Nephron (organoid): ENCODE measurements at regions not wholly inside any gene's neighbourhood (a gene's known extent, or its start where the extent isn't known, plus 50 kb on each side); places are given as distances from the start of the nearest gene placed in this dataset.

ENCODE experiments used
- H3K27ac Mint-ChIP-seq, 3 experiments: 2 replicates each; pipeline ENCODE4 v1.8.0; 2020; ENCODE audit warnings: mixed read lengths in 3 of 3, mild to moderate bottlenecking in 2 of 3, moderate library complexity in 1 of 3
- H3K27me3 Mint-ChIP-seq: 2 replicates; pipeline ENCODE4 v1.8.0; 2021; ENCODE audit warnings: low read depth, mild to moderate bottlenecking, moderate library complexity, mixed read lengths
- H3K36me3 Mint-ChIP-seq: 2 replicates; pipeline ENCODE4 v1.8.0; 2020; ENCODE audit warnings: low read depth, mixed read lengths
- H3K4me1 Mint-ChIP-seq: 2 replicates; pipeline ENCODE4 v1.8.0; 2020; ENCODE audit warnings: mixed read lengths
- H3K4me3 Mint-ChIP-seq, 3 experiments: 2 replicates each; pipeline ENCODE4 v1.8.0; 2020; ENCODE audit warnings: mild to moderate bottlenecking in 3 of 3, mixed read lengths in 3 of 3, moderate library complexity in 2 of 3
- H3K9me3 Mint-ChIP-seq: 2 replicates; pipeline ENCODE4 v1.8.0; 2020; ENCODE audit warnings: mixed read lengths
- CTCF ChIP-seq, 3 experiments: fragments of 200-600 bp; sonication (generic); IDR thresholded peaks; one replicate each; pipeline ENCODE4 v1.5.0; 2021; ENCODE audit warnings: antibody characterized with exemption in 3 of 3; ENCODE audit not compliant: unreplicated experiment in 3 of 3

GRCh38 chr1:34316773-34317172 lies 140.1 kb downstream of the C1orf94 start:
- H3K4me1 Mint-ChIP-seq: no peaks in the 10 kb centered on the region
- H3K36me3 Mint-ChIP-seq: no peaks in the 10 kb centered on the region
- H3K27me3 Mint-ChIP-seq: no peaks in the 10 kb centered on the region
- no peak overlapping the region for H3K27ac Mint-ChIP-seq
- no peak overlapping the region for H3K4me3 Mint-ChIP-seq
- no peak for TF ChIP-seq CTCF (IDR thresholded peaks at IDR 0.05; ENCODE audit: unreplicated experiment in 3 of 3)
- peaks cover 15% of the 10 kb centered on the region for H3K9me3 Mint-ChIP-seq

- no peak overlapping the region for H3K4me3 Mint-ChIP-seq
- TF ChIP-seq CTCF (IDR thresholded peaks at IDR 0.05; ENCODE audit: unreplicated experiment in 3 of 3): no peak
- no peaks in the 10 kb centered on the region for H3K4me1 Mint-ChIP-seq
- H3K9me3 Mint-ChIP-seq: peaks cover 7% of the 10 kb centered on the region
- peaks cover 3% of the 10 kb centered on the region for H3K27me3 Mint-ChIP-seq
- H3K36me3 Mint-ChIP-seq: no peaks in the 10 kb centered on the region
- no peak overlapping the region for H3K27ac Mint-ChIP-seq
These were observed 142.5 kb downstream of the C1orf94 start for GRCh38 chr1:34319218-34319617.

GRCh38 chr1:34320053-34320669 lies 143.5 kb downstream of the C1orf94 start:
- Mint-ChIP-seq H3K27ac (no peak overlapping the region), H3K4me1 (no peaks in the 10 kb centered on the region), H3K27me3 (peaks cover 8% of the 10 kb centered on the region), H3K9me3 (peaks cover 7% of the 10 kb centered on the region), H3K36me3 (no peaks in the 10 kb centered on the region), H3K4me3 (no peak overlapping the region)
- no peak for TF ChIP-seq CTCF (IDR thresholded peaks at IDR 0.05; ENCODE audit: unreplicated experiment in 3 of 3)

GRCh38 chr1:34322969-34323368 lies 146.3 kb downstream of the C1orf94 start:
- H3K27me3 Mint-ChIP-seq: peaks cover 12% of the 10 kb centered on the region
- no peaks in the 10 kb centered on the region for H3K9me3 Mint-ChIP-seq
- H3K36me3 Mint-ChIP-seq: no peaks in the 10 kb centered on the region
- TF ChIP-seq CTCF (IDR thresholded peaks at IDR 0.05; ENCODE audit: unreplicated experiment in 3 of 3): no peak
- no peaks in the 10 kb centered on the region for H3K4me1 Mint-ChIP-seq
- H3K4me3 Mint-ChIP-seq: no peak overlapping the region
- H3K27ac Mint-ChIP-seq: no peak overlapping the region

GRCh38 chr1:34324879-34325440 lies 148.3 kb downstream of the C1orf94 start:
- no peaks in the 10 kb centered on the region for H3K36me3 Mint-ChIP-seq
- H3K4me1 Mint-ChIP-seq: no peaks in the 10 kb centered on the region
- H3K9me3 Mint-ChIP-seq: no peaks in the 10 kb centered on the region
- H3K4me3 Mint-ChIP-seq: no peak overlapping the region
- TF ChIP-seq CTCF (IDR thresholded peaks at IDR 0.05; ENCODE audit: unreplicated experiment in 3 of 3): no peak
- H3K27ac Mint-ChIP-seq: no peak overlapping the region
- H3K27me3 Mint-ChIP-seq: peaks cover 17% of the 10 kb centered on the region

GRCh38 chr1:34328281-34328799 lies 151.6 kb downstream of the C1orf94 start:
- H3K27ac Mint-ChIP-seq: no peak overlapping the region
- H3K4me3 Mint-ChIP-seq: no peak overlapping the region
- peaks cover 18% of the 10 kb centered on the region for H3K27me3 Mint-ChIP-seq
- no peaks in the 10 kb centered on the region for H3K9me3 Mint-ChIP-seq
- no peaks in the 10 kb centered on the region for H3K4me1 Mint-ChIP-seq
- no peak for TF ChIP-seq CTCF (IDR thresholded peaks at IDR 0.05; ENCODE audit: unreplicated experiment in 3 of 3)
- H3K36me3 Mint-ChIP-seq: no peaks in the 10 kb centered on the region
